Osteoblast (primary cell): ENCODE measurements at regions not wholly inside any gene's neighbourhood (a gene's known extent, or its start where the extent isn't known, plus 50 kb on each side); places are given as distances from the start of the nearest gene placed in this dataset.

Source experiments
- DNase-seq: peaks from one replicate; pipeline ENCODE4 v3.0.0; 2011; ENCODE audit warnings: low spot score, mixed read lengths; ENCODE audit not compliant: insufficient read length; ENCODE audit errors: missing footprints
- H2AFZ ChIP-seq: 2 replicates; pipeline ENCODE4 v1.6.0; 2011; ENCODE audit warnings: mild to moderate bottlenecking, low read length
- H3K27ac ChIP-seq: 2 replicates; pipeline ENCODE4 v1.5.1; 2011; ENCODE audit warnings: mild to moderate bottlenecking, low read depth, low read length, moderate library complexity
- H3K27me3 ChIP-seq: 2 replicates; pipeline ENCODE4 v1.6.0; 2012; ENCODE audit warnings: mild to moderate bottlenecking, control low read depth, inconsistent platforms, low read length, moderate library complexity; ENCODE audit not compliant: insufficient read depth
- H3K36me3 ChIP-seq: 2 replicates; pipeline ENCODE4 v1.5.1; 2011; ENCODE audit warnings: mild to moderate bottlenecking, low read length, control low read depth, moderate library complexity; ENCODE audit not compliant: insufficient read depth
- H3K4me1 ChIP-seq: 2 replicates; pipeline ENCODE4 v1.5.1; 2011; ENCODE audit warnings: mild to moderate bottlenecking, low read length, control low read depth, moderate library complexity; ENCODE audit not compliant: insufficient read depth
- H3K4me2 ChIP-seq: 2 replicates; pipeline ENCODE4 v1.6.0; 2011; ENCODE audit warnings: mild to moderate bottlenecking, low read length; ENCODE audit not compliant: insufficient read depth
- H3K4me3 ChIP-seq: fragments of 200-600 bp; sonication (generic); 3 replicates; pipeline ENCODE4 v1.5.1; 2012; ENCODE audit warnings: mild to moderate bottlenecking, low read length, inconsistent platforms; ENCODE audit not compliant: insufficient read depth
- H3K79me2 ChIP-seq: 2 replicates; pipeline ENCODE4 v1.6.0; 2012; ENCODE audit warnings: mild to moderate bottlenecking, low read length, control low read depth, inconsistent platforms; ENCODE audit not compliant: insufficient read depth
- H3K9me3 ChIP-seq: 2 replicates; pipeline ENCODE4 v1.5.1; 2011; ENCODE audit warnings: low read depth, low read length, control low read depth
- H4K20me1 ChIP-seq: 2 replicates; pipeline ENCODE4 v1.6.0; 2012; ENCODE audit warnings: mild to moderate bottlenecking, low read length, control low read depth; ENCODE audit not compliant: insufficient read depth
- TF ChIP-seq, protein P1 (sequence below): IDR thresholded peaks from 2 replicates; pipeline ENCODE4 v1.5.1; 2011; ENCODE audit warnings: mild to moderate bottlenecking, low read depth, low read length, moderate library complexity; ENCODE audit errors: extremely low read depth

DNA sequence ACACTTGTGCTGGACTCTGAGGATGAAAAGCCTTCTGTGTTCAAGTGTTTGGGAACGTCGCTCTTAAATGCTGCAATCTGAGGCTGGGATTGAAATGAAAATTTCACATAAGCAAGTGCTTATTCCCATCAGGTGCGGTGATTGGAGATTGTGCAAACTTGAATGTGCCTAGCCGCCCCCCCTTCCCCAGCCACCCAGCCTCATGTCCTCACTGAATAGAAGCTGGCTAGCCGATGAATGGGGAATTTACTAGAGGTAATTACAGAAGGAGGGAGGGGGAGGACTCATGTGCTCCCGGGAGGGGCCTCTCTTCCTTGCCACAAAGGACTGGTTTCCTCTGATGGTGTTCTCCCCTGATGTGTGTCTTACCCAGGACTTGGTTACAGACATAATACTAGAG is 544.8 kb upstream of the EEF2KMT start:
- H3K9me3 ChIP-seq, result peaks cover 10% of the 10 kb centered on the region
- no peaks in the 10 kb centered on the region for H3K27me3 ChIP-seq
- no peak overlapping the region for H3K27ac ChIP-seq
- H3K4me2 ChIP-seq, result no peak overlapping the region
- H2AFZ ChIP-seq, result no peak overlapping the region
- no peak overlapping the region for H3K4me3 ChIP-seq
- no peaks in the 10 kb centered on the region for H3K36me3 ChIP-seq
- no peaks in the 10 kb centered on the region for H4K20me1 ChIP-seq
- DNase-seq, result no peak
- no peaks in the 10 kb centered on the region for H3K79me2 ChIP-seq
- TF ChIP-seq, protein P1, sequence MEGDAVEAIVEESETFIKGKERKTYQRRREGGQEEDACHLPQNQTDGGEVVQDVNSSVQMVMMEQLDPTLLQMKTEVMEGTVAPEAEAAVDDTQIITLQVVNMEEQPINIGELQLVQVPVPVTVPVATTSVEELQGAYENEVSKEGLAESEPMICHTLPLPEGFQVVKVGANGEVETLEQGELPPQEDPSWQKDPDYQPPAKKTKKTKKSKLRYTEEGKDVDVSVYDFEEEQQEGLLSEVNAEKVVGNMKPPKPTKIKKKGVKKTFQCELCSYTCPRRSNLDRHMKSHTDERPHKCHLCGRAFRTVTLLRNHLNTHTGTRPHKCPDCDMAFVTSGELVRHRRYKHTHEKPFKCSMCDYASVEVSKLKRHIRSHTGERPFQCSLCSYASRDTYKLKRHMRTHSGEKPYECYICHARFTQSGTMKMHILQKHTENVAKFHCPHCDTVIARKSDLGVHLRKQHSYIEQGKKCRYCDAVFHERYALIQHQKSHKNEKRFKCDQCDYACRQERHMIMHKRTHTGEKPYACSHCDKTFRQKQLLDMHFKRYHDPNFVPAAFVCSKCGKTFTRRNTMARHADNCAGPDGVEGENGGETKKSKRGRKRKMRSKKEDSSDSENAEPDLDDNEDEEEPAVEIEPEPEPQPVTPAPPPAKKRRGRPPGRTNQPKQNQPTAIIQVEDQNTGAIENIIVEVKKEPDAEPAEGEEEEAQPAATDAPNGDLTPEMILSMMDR, result no peak
- no peaks in the 10 kb centered on the region for H3K4me1 ChIP-seq

DNA sequence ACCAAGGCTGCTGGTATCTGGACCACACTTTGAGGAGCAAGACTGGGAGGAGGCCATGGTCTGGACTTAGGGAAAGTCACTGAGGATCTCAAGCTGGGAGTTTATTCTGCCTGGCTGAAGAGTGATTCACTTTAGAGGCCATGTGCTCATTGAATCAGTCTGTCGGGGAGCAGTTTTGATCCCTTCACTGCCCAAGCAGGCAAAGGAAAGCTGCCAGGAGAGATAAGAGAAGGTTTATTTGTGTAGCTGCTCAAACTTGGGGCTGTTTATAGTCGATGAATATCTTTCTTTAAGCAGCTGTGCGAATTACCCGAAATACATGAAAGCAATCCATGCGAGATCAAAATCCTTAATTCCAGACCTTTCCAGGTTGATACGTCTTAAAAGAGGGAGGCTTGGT is 544.4 kb upstream of the EEF2KMT start:
- Histone ChIP-seq H3K9me3 (peaks cover 10% of the 10 kb centered on the region), H3K27ac (no peak overlapping the region), H3K36me3 (no peaks in the 10 kb centered on the region), H2AFZ (no peak overlapping the region), H3K27me3 (no peaks in the 10 kb centered on the region), H4K20me1 (no peaks in the 10 kb centered on the region), H3K79me2 (no peaks in the 10 kb centered on the region), H3K4me2 (no peak overlapping the region), H3K4me1 (no peaks in the 10 kb centered on the region), H3K4me3 (no peak overlapping the region)
- TF ChIP-seq, protein P1, result no peak
- DNase-seq, result no peak

DNA sequence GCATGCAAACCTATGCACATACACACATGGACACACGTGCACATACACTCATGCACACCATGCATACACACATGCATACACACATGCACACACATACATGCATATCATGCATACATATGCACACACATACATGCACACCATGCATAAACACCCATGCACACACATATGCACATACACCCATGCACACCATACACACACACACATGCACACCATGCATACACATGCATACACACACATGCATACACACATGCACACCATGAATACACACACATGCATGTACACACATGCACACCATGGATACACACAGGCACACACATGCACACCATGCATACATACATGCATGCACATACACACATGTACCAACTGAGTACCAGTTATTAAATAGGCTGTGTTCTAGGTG is 543.3 kb upstream of the EEF2KMT start:
- Histone ChIP-seq H3K36me3 (no peaks in the 10 kb centered on the region), H3K79me2 (no peaks in the 10 kb centered on the region), H3K9me3 (peaks cover 10% of the 10 kb centered on the region), H3K27ac (no peak overlapping the region), H3K4me1 (no peaks in the 10 kb centered on the region), H3K4me3 (no peak overlapping the region), H4K20me1 (no peaks in the 10 kb centered on the region), H3K4me2 (no peak overlapping the region), H2AFZ (no peak overlapping the region), H3K27me3 (no peaks in the 10 kb centered on the region)
- TF ChIP-seq, protein P1, result no peak
- no peak for DNase-seq

DNA sequence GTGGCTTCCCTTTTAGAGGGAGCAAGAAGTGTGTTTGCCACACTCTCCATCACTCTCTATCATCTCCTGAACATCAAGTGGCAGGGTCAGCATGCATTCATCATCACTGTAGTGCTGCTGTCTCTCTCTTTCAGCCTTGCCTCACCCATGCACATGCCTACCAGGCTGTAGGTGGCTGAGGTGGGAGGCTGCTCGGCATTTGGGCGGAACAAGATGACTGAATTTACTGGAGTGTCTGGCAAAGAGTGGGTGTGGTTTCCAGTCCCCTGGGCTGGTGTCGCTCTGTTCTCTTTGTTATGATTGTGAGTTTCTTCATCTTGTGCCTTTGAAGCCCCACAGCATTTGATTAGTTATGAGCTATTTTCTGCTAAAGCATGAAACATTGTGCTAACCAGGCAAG is 541.9 kb upstream of the EEF2KMT start:
- no peak for DNase-seq
- Histone ChIP-seq H3K4me1 (no peaks in the 10 kb centered on the region), H3K36me3 (no peaks in the 10 kb centered on the region), H3K27ac (no peak overlapping the region), H3K9me3 (peaks cover 10% of the 10 kb centered on the region), H3K79me2 (no peaks in the 10 kb centered on the region), H3K27me3 (no peaks in the 10 kb centered on the region), H4K20me1 (no peaks in the 10 kb centered on the region), H2AFZ (no peak overlapping the region), H3K4me3 (no peak overlapping the region), H3K4me2 (no peak overlapping the region)
- TF ChIP-seq, protein P1, result no peak
